HEK293T (cell line): ENCODE measurements at regions not wholly inside any gene's neighbourhood (a gene's known extent, or its start where the extent isn't known, plus 50 kb on each side); places are given as distances from the start of the nearest gene placed in this dataset.

Experiments
- CTCF ChIA-PET: fragments of 350-600 bp; formaldehyde crosslinking; extraction: SDS; loops from one replicate; lab custom pipeline; 2021; ENCODE audit warnings: antibody characterized with exemption, inconsistent platforms; lab: Yijun Ruan, JAX
- POLR2A ChIA-PET: fragments of 350-600 bp; formaldehyde crosslinking; extraction: SDS; loops from one replicate; lab custom pipeline; 2020; ENCODE audit warnings: antibody characterized with exemption, inconsistent platforms; lab: Yijun Ruan, JAX
- DNase-seq: peaks from one replicate; pipeline ENCODE4 v3.0.0; 2012; ENCODE audit warnings: mixed read lengths; ENCODE audit errors: extremely low spot score
- ARNT ChIP-seq: fragments of 450-650 bp; IDR thresholded peaks from 2 replicates; pipeline ENCODE4 v1.6.1; 2017; ENCODE audit warnings: mild to moderate bottlenecking
- BHLHE40 ChIP-seq: fragments of 450-650 bp; IDR thresholded peaks from 2 replicates; pipeline ENCODE4 v1.6.1; 2016; ENCODE audit warnings: mild to moderate bottlenecking, moderate library complexity, borderline replicate concordance
- CTBP1 ChIP-seq: fragments of 450-650 bp; IDR thresholded peaks from 2 replicates; pipeline ENCODE4 v1.6.1; 2016; ENCODE audit warnings: borderline replicate concordance
- ELF4 ChIP-seq: fragments of 450-650 bp; IDR thresholded peaks from 2 replicates; pipeline ENCODE4 v1.6.1; 2017; ENCODE audit warnings: antibody characterized with exemption
- FOXA1 ChIP-seq: fragments of 450-650 bp; IDR thresholded peaks from 2 replicates; pipeline ENCODE4 v1.6.1; 2016; ENCODE audit warnings: mild to moderate bottlenecking
- FOXK2 ChIP-seq: fragments of 450-650 bp; IDR thresholded peaks from 2 replicates; pipeline ENCODE4 v1.6.1; 2016; ENCODE audit warnings: mild to moderate bottlenecking
- FOXM1 ChIP-seq: fragments of 450-650 bp; IDR thresholded peaks from 2 replicates; pipeline ENCODE4 v1.6.1; 2017; ENCODE audit warnings: mild to moderate bottlenecking, borderline replicate concordance
- HDGF ChIP-seq: fragments of 450-650 bp; IDR thresholded peaks from 2 replicates; pipeline ENCODE4 v1.6.1; 2017; ENCODE audit warnings: antibody characterized with exemption, borderline replicate concordance
- L3MBTL2 ChIP-seq: fragments of 450-650 bp; conservative IDR thresholded peaks from 2 replicates; pipeline ENCODE4 v1.6.1; 2016; ENCODE audit warnings: mild to moderate bottlenecking
- LEF1 ChIP-seq: fragments of 450-650 bp; IDR thresholded peaks from 2 replicates; pipeline ENCODE4 v1.6.1; 2017; ENCODE audit warnings: mild to moderate bottlenecking, borderline replicate concordance
- NFRKB ChIP-seq: fragments of 450-650 bp; IDR thresholded peaks from 2 replicates; pipeline ENCODE4 v1.6.1; 2016; ENCODE audit warnings: mild to moderate bottlenecking, moderate library complexity
- PKNOX1 ChIP-seq: fragments of 450-650 bp; IDR thresholded peaks from 2 replicates; pipeline ENCODE4 v1.6.1; 2016
- SP1 ChIP-seq: fragments of 450-650 bp; IDR thresholded peaks from 2 replicates; pipeline ENCODE4 v1.6.1; 2017
- SUZ12 ChIP-seq: fragments of 450-650 bp; IDR thresholded peaks from 2 replicates; pipeline ENCODE4 v1.6.1; 2016; ENCODE audit warnings: mild to moderate bottlenecking
- TARDBP ChIP-seq: fragments of 450-650 bp; IDR thresholded peaks from 2 replicates; pipeline ENCODE4 v1.6.1; 2016
- ZNF384 ChIP-seq: fragments of 450-650 bp; IDR thresholded peaks from 2 replicates; pipeline ENCODE4 v1.6.1; 2016

DNA sequence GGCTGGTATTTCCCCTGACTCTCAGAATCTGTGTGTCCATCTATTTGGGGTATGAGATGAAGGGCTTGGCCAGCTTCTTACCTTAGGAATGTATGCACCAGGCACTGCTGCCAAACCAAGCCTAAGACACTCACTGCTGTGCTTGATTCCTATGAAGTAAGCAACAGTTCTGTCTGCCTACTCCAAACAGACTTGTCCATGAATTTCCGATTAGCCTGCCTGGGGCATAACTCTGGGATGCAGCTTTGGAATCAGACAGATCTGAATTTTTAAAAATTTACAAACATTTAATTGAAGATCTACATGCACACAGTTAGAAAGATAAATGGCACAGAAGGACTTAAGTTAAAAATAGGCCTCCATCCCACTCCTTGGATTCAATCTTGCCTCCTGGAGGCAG lies 59.5 kb upstream of the JDP2 start:
- CTCF ChIA-PET, result no interaction called here
- TF ChIP-seq L3MBTL2, result no peak
- TF ChIP-seq TARDBP, result no peak
- TF ChIP-seq SP1, result no peak
- TF ChIP-seq ELF4, result no peak
- TF ChIP-seq LEF1, result no peak
- no peak for TF ChIP-seq ZNF384
- no peak for DNase-seq
- POLR2A ChIA-PET, result no interaction called here

GRCh38 chr14:75369506-75369905 lies 58.3 kb upstream of the JDP2 start:
- ChIA-PET CTCF (no interaction called here), POLR2A (no interaction called here)
- no peak for TF ChIP-seq LEF1
- DNase-seq, result no peak

DNA sequence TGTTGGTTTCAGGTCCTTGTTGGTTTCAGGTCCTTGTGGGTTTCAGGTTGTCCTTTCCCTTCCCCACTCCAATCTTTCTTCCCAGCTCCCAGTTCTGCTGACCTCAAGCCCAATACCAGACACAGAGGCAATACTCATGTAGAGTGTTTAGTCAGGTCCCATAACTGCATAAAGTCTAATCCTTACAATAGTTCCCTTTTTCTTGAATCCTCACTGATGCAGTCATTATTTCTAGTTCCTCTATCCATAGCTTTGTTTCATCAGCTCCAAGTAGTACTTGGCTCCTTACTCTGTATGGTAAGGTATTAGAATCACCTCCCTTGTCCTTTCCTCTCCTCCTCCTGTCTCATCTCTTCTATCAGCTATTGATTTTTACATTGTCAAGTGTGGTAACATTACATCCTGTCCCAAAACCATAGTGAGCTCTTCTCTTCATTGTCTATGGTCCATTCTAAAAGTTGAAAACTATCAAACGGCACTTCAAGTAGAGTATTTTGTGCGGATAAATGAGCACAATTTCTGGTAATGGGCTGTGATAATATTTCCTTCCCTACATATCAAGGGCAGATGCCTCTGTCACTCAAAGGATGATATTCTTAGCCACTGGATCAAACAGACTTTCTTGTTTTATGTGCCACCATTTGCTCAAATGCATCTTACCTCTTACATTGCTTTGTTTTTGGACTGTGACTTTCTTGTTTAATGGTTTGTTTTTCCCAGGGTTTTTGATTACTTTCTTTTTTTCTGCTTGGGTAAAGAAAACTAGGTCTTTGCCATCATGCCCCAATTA lies 57.2 kb upstream of the JDP2 start:
- DNase-seq, result no peak
- ChIA-PET POLR2A (no interaction called here), CTCF (no interaction called here)
- no peak for TF ChIP-seq ELF4
- TF ChIP-seq CTBP1, result no peak
- no peak for TF ChIP-seq L3MBTL2
- no peak for TF ChIP-seq PKNOX1
- no peak for TF ChIP-seq ZNF384
- TF ChIP-seq FOXM1, result no peak
- TF ChIP-seq NFRKB, result no peak
- no peak for TF ChIP-seq LEF1
- TF ChIP-seq SP1, result no peak
- TF ChIP-seq FOXA1, result no peak
- TF ChIP-seq BHLHE40, result no peak
- TF ChIP-seq TARDBP, result no peak
- TF ChIP-seq SUZ12, result no peak
- TF ChIP-seq FOXK2, result no peak
- no peak for TF ChIP-seq HDGF

DNA sequence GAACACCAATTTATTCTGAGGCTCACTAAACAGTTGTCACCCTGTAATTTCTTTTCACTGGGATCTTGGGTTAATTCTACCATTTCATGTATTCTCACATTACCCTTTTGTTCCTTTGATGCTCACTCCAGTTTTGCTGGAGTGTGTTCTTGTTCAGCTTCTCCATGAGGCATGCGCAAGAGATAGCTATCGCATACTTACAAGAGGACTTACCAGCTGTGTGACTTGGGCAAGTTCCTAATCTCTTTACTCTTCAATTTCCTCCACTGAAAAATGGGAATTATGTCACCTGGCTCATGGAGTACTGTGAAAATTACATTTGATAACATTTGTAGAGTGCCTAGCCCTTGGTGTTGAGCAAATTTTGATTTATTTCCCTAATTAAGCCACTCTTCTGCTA lies 56.5 kb upstream of the JDP2 start:
- TF ChIP-seq LEF1 (no peak), ZNF384 (no peak), SP1 (no peak), SUZ12 (no peak)
- DNase-seq, result no peak
- ChIA-PET POLR2A (no interaction called here), CTCF (no interaction called here)

- no peak for DNase-seq
- ChIA-PET POLR2A (no interaction called here), CTCF (interaction anchor here (0.7 kb wide), 2 partner anchors 37 to 1021 kb away, joined by 4 to 13 read pairs; no protein-coding TSS in a partner anchor)
- TF ChIP-seq TARDBP, result no peak
- TF ChIP-seq SUZ12, result no peak
- TF ChIP-seq HDGF, result no peak
- TF ChIP-seq FOXM1, result no peak
- TF ChIP-seq NFRKB, result no peak
- no peak for TF ChIP-seq BHLHE40
- TF ChIP-seq FOXA1, result no peak
- TF ChIP-seq ELF4, result no peak
- no peak for TF ChIP-seq FOXK2
- no peak for TF ChIP-seq ZNF384
- TF ChIP-seq ARNT, result no peak
- no peak for TF ChIP-seq CTBP1
- no peak for TF ChIP-seq L3MBTL2
- no peak for TF ChIP-seq LEF1
- no peak for TF ChIP-seq SP1
- no peak for TF ChIP-seq PKNOX1
Measured at GRCh38 chr14:75372260-75372659, 55.6 kb upstream of the JDP2 start.

- POLR2A ChIA-PET, result no interaction called here
- DNase-seq, result no peak
- TF ChIP-seq SP1 (no peak), FOXK2 (no peak), CTBP1 (no peak)
- CTCF ChIA-PET, result no interaction called here
Measured at GRCh38 chr14:75373133-75373532, 54.7 kb upstream of the JDP2 start.

- TF ChIP-seq ARNT (no peak), SUZ12 (no peak), ZNF384 (no peak), L3MBTL2 (no peak), HDGF (no peak), NFRKB (no peak), TARDBP (no peak), FOXM1 (no peak), FOXA1 (no peak), FOXK2 (no peak), PKNOX1 (no peak), ELF4 (no peak), BHLHE40 (no peak), SP1 (no peak), LEF1 (no peak), CTBP1 (no peak)
- ChIA-PET CTCF (no interaction called here), POLR2A (no interaction called here)
- no peak for DNase-seq
Measured at GRCh38 chr14:75373616-75374015, 54.2 kb upstream of the JDP2 start.
